GM18498 (cell line): ENCODE measurements at regions not wholly inside any gene's neighbourhood (a gene's known extent, or its start where the extent isn't known, plus 50 kb on each side); places are given as distances from the start of the nearest gene placed in this dataset.
"Not testable (repeated sequence)": the region's sequence is repeated elsewhere in the genome, so short reads cannot be mapped to it uniquely, and the experiment has no call there.

Source experiments
- ATAC-seq: cut with Tn5 transposase; IDR thresholded peaks from one replicate; pipeline ENCODE4 v1.9.1; 2021; ENCODE audit warnings: mild to moderate bottlenecking, moderate library complexity; ENCODE audit not compliant: unreplicated experiment

GRCh38 chr3:150135287-150135721, 164.6 kb upstream of the PFN2 start:
- no peak for ATAC-seq

GRCh38 chr3:150133293-150133692, 162.6 kb upstream of the PFN2 start:
- no peak for ATAC-seq

- no peak for ATAC-seq
Observed at GRCh38 chr3:150132101-150132749, 161.5 kb upstream of the PFN2 start.

- no peak for ATAC-seq
Observed at GRCh38 chr3:150131663-150132062, 161.0 kb upstream of the PFN2 start.

GRCh38 chr3:150130404-150131100, 159.9 kb upstream of the PFN2 start:
- ATAC-seq: no peak

GRCh38 chr3:150129166-150129565, 158.5 kb upstream of the PFN2 start:
- ATAC-seq: no peak

GRCh38 chr3:150128126-150128525, 157.4 kb upstream of the PFN2 start:
- no peak for ATAC-seq

- ATAC-seq: no peak
Observed at GRCh38 chr3:150127011-150127490, 156.4 kb upstream of the PFN2 start.

- no peak for ATAC-seq
Observed at GRCh38 chr3:150124142-150124541, 153.4 kb upstream of the PFN2 start.

GRCh38 chr3:150123249-150123648, 152.6 kb upstream of the PFN2 start:
- not testable (repeated sequence) for ATAC-seq

GRCh38 chr3:150118219-150118618, 147.5 kb upstream of the PFN2 start:
- no peak for ATAC-seq

GRCh38 chr3:150117076-150117475, 146.4 kb upstream of the PFN2 start:
- no peak for ATAC-seq

GRCh38 chr3:150116196-150116595, 145.5 kb upstream of the PFN2 start:
- no peak for ATAC-seq

- ATAC-seq: peak; percentile 91
Observed at GRCh38 chr3:150114873-150115540, 144.3 kb upstream of the PFN2 start.

GRCh38 chr3:150114273-150114672, 143.6 kb upstream of the PFN2 start:
- ATAC-seq: no peak

GRCh38 chr3:150110097-150110496, 139.4 kb upstream of the PFN2 start:
- no peak for ATAC-seq

GRCh38 chr3:150107429-150108175, 136.9 kb upstream of the PFN2 start:
- no peak for ATAC-seq

GRCh38 chr3:150106740-150107428, 136.2 kb upstream of the PFN2 start:
- ATAC-seq: no peak

GRCh38 chr3:150105886-150106612, 135.4 kb upstream of the PFN2 start:
- no peak for ATAC-seq

GRCh38 chr3:150105025-150105424, 134.3 kb upstream of the PFN2 start:
- ATAC-seq: no peak
